DND-41 (cell line): ENCODE measurements at regions not wholly inside any gene's neighbourhood (a gene's known extent, or its start where the extent isn't known, plus 50 kb on each side); places are given as distances from the start of the nearest gene placed in this dataset.

Experiments used
- CTCF ChIP-seq: IDR thresholded peaks from 2 replicates; pipeline ENCODE4 v1.5.1; 2012; ENCODE audit warnings: borderline replicate concordance, low read length, moderate library complexity, mild to moderate bottlenecking; ENCODE audit not compliant: poor library complexity, severe bottlenecking; ENCODE audit errors: extremely low read depth
- EZH2 ChIP-seq: IDR thresholded peaks from 3 replicates; pipeline ENCODE4 v1.6.1; 2012; ENCODE audit warnings: borderline replicate concordance, low read depth, mild to moderate bottlenecking, moderate library complexity, low read length, inconsistent platforms; ENCODE audit not compliant: severe bottlenecking

GRCh38 chr10:10047426-10047825 is 970.2 kb upstream of the CELF2 start:
- no peak for TF ChIP-seq CTCF
- TF ChIP-seq EZH2 = no peak
